Adrenal gland (tissue), 5 donors: ENCODE measurements at regions not wholly inside any gene's neighbourhood (a gene's known extent, or its start where the extent isn't known, plus 50 kb on each side); places are given as distances from the start of the nearest gene placed in this dataset.

Source experiments
- POLR2A ChIP-seq, 2 donors: fragments of 450-650 bp; IDR thresholded peaks; one replicate each; pipeline ENCODE4 v1.6.1; 2017; ENCODE audit warnings: antibody characterized with exemption in 2 of 2, mild to moderate bottlenecking in 2 of 2, moderate library complexity in 1 of 2
- TF ChIP-seq, protein P1 (sequence below), 6 experiments: fragments of 450-650 bp in 4 of 6; fragments of 200-600 bp in 2 of 6; sonication (generic) in 1 of 6; IDR thresholded peaks; 1 replicate in 5 of 6; 2 replicates in 1 of 6; pipeline versions ENCODE4 v1.5.1 to v1.8.0; 2016 to 2021; ENCODE audit warnings: antibody characterized with exemption in 6 of 6, mild to moderate bottlenecking in 2 of 6, moderate library complexity in 1 of 6
- donor health status: DM: no; HTN: no; CAD: no.

DNA sequence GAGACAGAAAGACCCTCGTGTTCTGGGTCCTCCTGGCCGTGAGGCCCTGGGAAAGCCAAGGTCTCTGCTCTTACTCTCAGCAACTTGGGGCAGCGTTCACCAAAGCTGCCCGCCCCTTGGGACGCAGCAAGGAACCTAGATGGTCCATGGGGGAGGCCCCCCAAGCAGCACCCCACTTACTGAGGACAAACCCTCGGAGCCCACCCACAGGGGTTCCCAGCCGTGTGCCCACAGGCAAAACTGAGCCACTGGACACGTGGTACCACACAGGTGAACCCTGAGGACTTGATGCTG is 166.2 kb upstream of the IQSEC1 start:
- TF ChIP-seq, protein P1, sequence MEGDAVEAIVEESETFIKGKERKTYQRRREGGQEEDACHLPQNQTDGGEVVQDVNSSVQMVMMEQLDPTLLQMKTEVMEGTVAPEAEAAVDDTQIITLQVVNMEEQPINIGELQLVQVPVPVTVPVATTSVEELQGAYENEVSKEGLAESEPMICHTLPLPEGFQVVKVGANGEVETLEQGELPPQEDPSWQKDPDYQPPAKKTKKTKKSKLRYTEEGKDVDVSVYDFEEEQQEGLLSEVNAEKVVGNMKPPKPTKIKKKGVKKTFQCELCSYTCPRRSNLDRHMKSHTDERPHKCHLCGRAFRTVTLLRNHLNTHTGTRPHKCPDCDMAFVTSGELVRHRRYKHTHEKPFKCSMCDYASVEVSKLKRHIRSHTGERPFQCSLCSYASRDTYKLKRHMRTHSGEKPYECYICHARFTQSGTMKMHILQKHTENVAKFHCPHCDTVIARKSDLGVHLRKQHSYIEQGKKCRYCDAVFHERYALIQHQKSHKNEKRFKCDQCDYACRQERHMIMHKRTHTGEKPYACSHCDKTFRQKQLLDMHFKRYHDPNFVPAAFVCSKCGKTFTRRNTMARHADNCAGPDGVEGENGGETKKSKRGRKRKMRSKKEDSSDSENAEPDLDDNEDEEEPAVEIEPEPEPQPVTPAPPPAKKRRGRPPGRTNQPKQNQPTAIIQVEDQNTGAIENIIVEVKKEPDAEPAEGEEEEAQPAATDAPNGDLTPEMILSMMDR (IDR thresholded peaks at IDR 0.05): no peak
- TF ChIP-seq POLR2A (IDR thresholded peaks at IDR 0.05): no peak
